ENCODE measurements at regions not wholly inside any gene's neighbourhood (a gene's known extent, or its start where the extent isn't known, plus 50 kb on each side); places are given as distances from the start of the nearest gene placed in this dataset.

GRCh38 chr20:12201289-12201991 is 283.7 kb downstream of the BTBD3 start:
- H3K4me1 Mint-ChIP-seq, result no peaks in the 10 kb centered on the region
- H3K27me3 ChIP-seq (ENCODE audit: control insufficient read depth in 2 of 2, insufficient read depth in 2 of 2, low read length in 2 of 2), result no peaks in the 10 kb centered on the region
- no peak overlapping the region for H3K27ac ChIP-seq (ENCODE audit: low read depth, low read length)
- H3K4me1 ChIP-seq (ENCODE audit: control insufficient read depth in 2 of 2, insufficient read depth in 2 of 2, low read length in 2 of 2), result no peaks in the 10 kb centered on the region
- ChIA-PET CTCF (no interaction called here), POLR2A (no interaction called here)
- no peaks in the 10 kb centered on the region for H3K36me3 Mint-ChIP-seq
- H3K4me3 ChIP-seq (ENCODE audit: low read length), result no peak overlapping the region
- peaks cover 3 to 21% (median 8%) of the 10 kb centered on the region in 11 donors for H3K9me3 Mint-ChIP-seq
- intact Hi-C loops (cut with micrococcal nuclease), result no loop called here
- H3K27me3 Mint-ChIP-seq, result no peaks in the 10 kb centered on the region
- H3K36me3 ChIP-seq (ENCODE audit: control insufficient read depth in 2 of 3, insufficient read depth in 3 of 3, low read length in 3 of 3), result no peaks in the 10 kb centered on the region
- ATAC-seq (no peak), DNase-seq (no peak)
- no peak overlapping the region for H3K27ac Mint-ChIP-seq
- no peak overlapping the region for H3K4me3 Mint-ChIP-seq
- H3K9me3 ChIP-seq (ENCODE audit: control insufficient read depth in 2 of 3, low read length in 3 of 3), result no peaks in the 10 kb centered on the region

DNA sequence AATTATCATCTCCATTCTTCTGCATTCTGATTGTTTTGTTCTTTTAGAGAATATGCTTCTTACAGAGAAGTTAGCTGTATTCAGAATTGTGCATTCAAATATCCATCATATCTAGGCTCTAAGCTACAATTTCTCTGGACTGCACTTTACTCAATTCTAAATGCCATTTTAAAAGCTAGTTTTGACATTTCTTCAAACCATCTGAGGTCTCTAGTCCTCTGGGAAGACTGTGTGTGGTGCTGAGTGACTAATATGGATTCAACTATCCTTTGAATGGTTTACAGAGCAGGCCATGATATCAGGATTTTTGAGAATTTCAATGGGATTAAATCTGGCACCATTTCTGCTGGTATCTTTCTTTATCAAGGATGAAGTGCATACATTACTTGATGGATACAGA is 285.7 kb downstream of the BTBD3 start:
- Histone ChIP-seq H3K27me3 (ENCODE audit: control insufficient read depth in 2 of 2, insufficient read depth in 2 of 2, low read length in 2 of 2) (no peaks in the 10 kb centered on the region), H3K4me1 (ENCODE audit: control insufficient read depth in 2 of 2, insufficient read depth in 2 of 2, low read length in 2 of 2) (no peaks in the 10 kb centered on the region), H3K27ac (ENCODE audit: low read depth, low read length) (no peak overlapping the region), H3K9me3 (ENCODE audit: control insufficient read depth in 2 of 3, low read length in 3 of 3) (no peaks in the 10 kb centered on the region), H3K4me3 (ENCODE audit: low read length) (no peak overlapping the region), H3K36me3 (ENCODE audit: control insufficient read depth in 2 of 3, insufficient read depth in 3 of 3, low read length in 3 of 3) (no peaks in the 10 kb centered on the region)
- no peak for ATAC-seq
- intact Hi-C loops (cut with micrococcal nuclease), result no loop called here
- DNase-seq, result no peak
- ChIA-PET POLR2A (no interaction called here), CTCF (no interaction called here)
- H3K4me1 Mint-ChIP-seq, result no peaks in the 10 kb centered on the region
- H3K27ac Mint-ChIP-seq, result no peak overlapping the region
- no peaks in the 10 kb centered on the region for H3K36me3 Mint-ChIP-seq
- H3K4me3 Mint-ChIP-seq, result no peak overlapping the region
- H3K9me3 Mint-ChIP-seq, result peaks cover 4 to 23% (median 10%) of the 10 kb centered on the region in 11 donors
- H3K27me3 Mint-ChIP-seq, result no peaks in the 10 kb centered on the region

DNA sequence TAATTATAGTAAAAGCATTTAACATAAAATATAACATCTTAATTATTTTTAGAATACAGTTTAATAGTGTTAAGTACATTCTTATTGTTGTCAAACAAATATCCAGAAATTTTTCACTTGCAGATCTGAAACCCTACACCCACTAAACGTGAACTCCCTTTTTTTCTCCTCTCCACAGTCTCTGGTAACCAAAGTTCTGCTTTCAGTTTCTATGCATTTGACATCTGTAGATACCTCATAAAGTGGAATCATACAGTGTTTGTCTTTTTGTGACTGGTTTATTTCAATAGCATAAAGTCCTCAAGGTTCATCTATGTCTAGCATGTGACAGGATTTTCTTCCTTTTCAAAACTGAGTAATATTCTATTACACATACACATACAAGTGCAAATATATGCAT is 286.3 kb downstream of the BTBD3 start:
- Histone ChIP-seq H3K4me3 (ENCODE audit: low read length) (no peak overlapping the region), H3K36me3 (ENCODE audit: control insufficient read depth in 2 of 3, insufficient read depth in 3 of 3, low read length in 3 of 3) (no peaks in the 10 kb centered on the region), H3K4me1 (ENCODE audit: control insufficient read depth in 2 of 2, insufficient read depth in 2 of 2, low read length in 2 of 2) (no peaks in the 10 kb centered on the region), H3K9me3 (ENCODE audit: control insufficient read depth in 2 of 3, low read length in 3 of 3) (no peaks in the 10 kb centered on the region), H3K27ac (ENCODE audit: low read depth, low read length) (no peak overlapping the region), H3K27me3 (ENCODE audit: control insufficient read depth in 2 of 2, insufficient read depth in 2 of 2, low read length in 2 of 2) (no peaks in the 10 kb centered on the region)
- Mint-ChIP-seq H3K4me3 (no peak overlapping the region), H3K9me3 (peaks cover 2 to 26% (median 12%) of the 10 kb centered on the region in 11 donors), H3K4me1 (no peaks in the 10 kb centered on the region), H3K27ac (no peak overlapping the region), H3K27me3 (no peaks in the 10 kb centered on the region), H3K36me3 (no peaks in the 10 kb centered on the region)
- intact Hi-C loops (cut with micrococcal nuclease), result no loop called here
- ATAC-seq (no peak), DNase-seq (no peak)
- ChIA-PET CTCF (no interaction called here), POLR2A (no interaction called here)

DNA sequence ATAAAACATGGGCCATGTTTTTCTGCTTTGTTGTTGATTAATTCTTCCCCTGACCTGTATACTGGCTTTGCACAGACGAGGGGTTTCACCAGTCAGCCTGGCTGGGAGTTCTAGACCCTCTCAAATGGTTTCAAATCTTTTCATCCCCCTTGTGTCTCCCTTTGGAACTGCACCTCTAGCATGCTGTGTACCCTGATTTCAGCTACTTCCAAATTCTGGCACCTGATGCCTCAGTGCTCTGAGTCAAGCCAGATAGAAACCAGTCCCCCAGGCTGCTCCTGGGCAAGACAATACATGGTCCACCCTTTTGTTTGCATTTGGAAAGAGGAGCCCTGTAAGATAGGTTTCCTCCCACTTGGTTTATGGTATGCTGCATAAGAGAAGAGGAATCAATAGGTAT is 290.2 kb downstream of the BTBD3 start:
- no peaks in the 10 kb centered on the region for H3K36me3 ChIP-seq (ENCODE audit: control insufficient read depth in 2 of 3, insufficient read depth in 3 of 3, low read length in 3 of 3)
- H3K4me3 ChIP-seq (ENCODE audit: low read length), result no peak overlapping the region
- Mint-ChIP-seq H3K4me1 (no peaks in the 10 kb centered on the region), H3K27ac (no peak overlapping the region), H3K36me3 (no peaks in the 10 kb centered on the region), H3K27me3 (no peaks in the 10 kb centered on the region), H3K9me3 (peaks cover 0 to 14% (median 5%) of the 10 kb centered on the region in 11 donors), H3K4me3 (no peak overlapping the region)
- H3K27ac ChIP-seq (ENCODE audit: low read depth, low read length), result no peak overlapping the region
- ChIA-PET CTCF (no interaction called here), POLR2A (no interaction called here)
- no peak for ATAC-seq
- no peaks in the 10 kb centered on the region for H3K27me3 ChIP-seq (ENCODE audit: control insufficient read depth in 2 of 2, insufficient read depth in 2 of 2, low read length in 2 of 2)
- no peak for DNase-seq
- H3K9me3 ChIP-seq (ENCODE audit: control insufficient read depth in 2 of 3, low read length in 3 of 3), result no peaks in the 10 kb centered on the region
- H3K4me1 ChIP-seq (ENCODE audit: control insufficient read depth in 2 of 2, insufficient read depth in 2 of 2, low read length in 2 of 2), result no peaks in the 10 kb centered on the region
- intact Hi-C loops (cut with micrococcal nuclease), result no loop called here

- Histone ChIP-seq H3K4me3 (ENCODE audit: low read length) (no peak overlapping the region), H3K27me3 (ENCODE audit: control insufficient read depth in 2 of 2, insufficient read depth in 2 of 2, low read length in 2 of 2) (no peaks in the 10 kb centered on the region), H3K36me3 (ENCODE audit: control insufficient read depth in 2 of 3, insufficient read depth in 3 of 3, low read length in 3 of 3) (no peaks in the 10 kb centered on the region), H3K4me1 (ENCODE audit: control insufficient read depth in 2 of 2, insufficient read depth in 2 of 2, low read length in 2 of 2) (no peaks in the 10 kb centered on the region), H3K27ac (ENCODE audit: low read depth, low read length) (no peak overlapping the region), H3K9me3 (ENCODE audit: control insufficient read depth in 2 of 3, low read length in 3 of 3) (no peaks in the 10 kb centered on the region)
- ChIA-PET CTCF (no interaction called here), POLR2A (no interaction called here)
- peaks cover 0 to 14% (median 9%) of the 10 kb centered on the region in 11 donors for H3K9me3 Mint-ChIP-seq
- H3K36me3 Mint-ChIP-seq, result no peaks in the 10 kb centered on the region
- no peak overlapping the region for H3K27ac Mint-ChIP-seq
- no peaks in the 10 kb centered on the region for H3K4me1 Mint-ChIP-seq
- no peaks in the 10 kb centered on the region for H3K27me3 Mint-ChIP-seq
- ATAC-seq, result no peak
- no peak for DNase-seq
- H3K4me3 Mint-ChIP-seq, result no peak overlapping the region
- intact Hi-C loops (cut with micrococcal nuclease), result no loop called here
Measured at GRCh38 chr20:12210591-12210990, 292.9 kb downstream of the BTBD3 start.

- no peak overlapping the region for H3K27ac Mint-ChIP-seq
- H3K4me1 Mint-ChIP-seq, result no peaks in the 10 kb centered on the region
- no peak overlapping the region for H3K4me3 Mint-ChIP-seq
- no peaks in the 10 kb centered on the region for H3K27me3 Mint-ChIP-seq
- Histone ChIP-seq H3K27ac (ENCODE audit: low read depth, low read length) (no peak overlapping the region), H3K4me3 (ENCODE audit: low read length) (no peak overlapping the region), H3K27me3 (ENCODE audit: control insufficient read depth in 2 of 2, insufficient read depth in 2 of 2, low read length in 2 of 2) (no peaks in the 10 kb centered on the region), H3K9me3 (ENCODE audit: control insufficient read depth in 2 of 3, low read length in 3 of 3) (no peaks in the 10 kb centered on the region), H3K36me3 (ENCODE audit: control insufficient read depth in 2 of 3, insufficient read depth in 3 of 3, low read length in 3 of 3) (no peaks in the 10 kb centered on the region), H3K4me1 (ENCODE audit: control insufficient read depth in 2 of 2, insufficient read depth in 2 of 2, low read length in 2 of 2) (no peaks in the 10 kb centered on the region)
- ChIA-PET CTCF (no interaction called here), POLR2A (no interaction called here)
- ATAC-seq (no peak), DNase-seq (no peak)
- intact Hi-C loops (cut with micrococcal nuclease), result no loop called here
- H3K9me3 Mint-ChIP-seq, result peaks cover 0 to 13% (median 7%) of the 10 kb centered on the region in 11 donors
- H3K36me3 Mint-ChIP-seq, result no peaks in the 10 kb centered on the region
Measured at GRCh38 chr20:12211361-12211760, 293.7 kb downstream of the BTBD3 start.

GRCh38 chr20:12217382-12217781 is 299.7 kb downstream of the BTBD3 start:
- H3K9me3 Mint-ChIP-seq, result peaks cover 0 to 9% (median 2%) of the 10 kb centered on the region in 11 donors
- Histone ChIP-seq H3K4me1 (ENCODE audit: control insufficient read depth in 2 of 2, insufficient read depth in 2 of 2, low read length in 2 of 2) (no peaks in the 10 kb centered on the region), H3K4me3 (ENCODE audit: low read length) (no peak overlapping the region), H3K36me3 (ENCODE audit: control insufficient read depth in 2 of 3, insufficient read depth in 3 of 3, low read length in 3 of 3) (no peaks in the 10 kb centered on the region), H3K27ac (ENCODE audit: low read depth, low read length) (no peak overlapping the region), H3K9me3 (ENCODE audit: control insufficient read depth in 2 of 3, low read length in 3 of 3) (no peaks in the 10 kb centered on the region), H3K27me3 (ENCODE audit: control insufficient read depth in 2 of 2, insufficient read depth in 2 of 2, low read length in 2 of 2) (no peaks in the 10 kb centered on the region)
- DNase-seq (no peak), ATAC-seq (no peak)
- ChIA-PET CTCF (no interaction called here), POLR2A (no interaction called here)
- no peaks in the 10 kb centered on the region for H3K36me3 Mint-ChIP-seq
- intact Hi-C loops (cut with micrococcal nuclease), result no loop called here
- no peak overlapping the region for H3K27ac Mint-ChIP-seq
- no peaks in the 10 kb centered on the region for H3K27me3 Mint-ChIP-seq
- H3K4me3 Mint-ChIP-seq, result no peak overlapping the region
- H3K4me1 Mint-ChIP-seq, result no peaks in the 10 kb centered on the region

Data from naive thymus-derived CD4-positive, alpha-beta T cell (primary cell).